HEK293 (cell line): ENCODE measurements at regions not wholly inside any gene's neighbourhood (a gene's known extent, or its start where the extent isn't known, plus 50 kb on each side); places are given as distances from the start of the nearest gene placed in this dataset.

Source experiments
- CTCF ChIA-PET: fragments of 350-600 bp; formaldehyde crosslinking; extraction: SDS; loops from one replicate; lab custom pipeline; 2021; ENCODE audit warnings: antibody characterized with exemption; lab: Yijun Ruan, JAX
- POLR2A ChIA-PET: fragments of 300-600 bp; formaldehyde crosslinking; extraction: SDS; loops from one replicate; lab custom pipeline; 2020; ENCODE audit warnings: antibody characterized with exemption, inconsistent platforms; lab: Yijun Ruan, JAX
- H3K27ac ChIP-seq: fragments of 200-500 bp; sonication (Bioruptor generic); 2 replicates; pipeline ENCODE4 v1.5.1; 2014; ENCODE audit warnings: low read depth, low read length, control low read depth, inconsistent platforms; ENCODE audit errors: extremely low read depth
- H3K36me3 ChIP-seq, 2 experiments: fragments of 200-500 bp in 1 of 2; sonication (Bioruptor generic) in 1 of 2; 1 replicate in 1 of 2; 2 replicates in 1 of 2; pipeline ENCODE4 v1.5.1; 2014 to 2017; ENCODE audit warnings: inconsistent platforms in 2 of 2, low read length in 2 of 2; ENCODE audit not compliant: control insufficient read depth in 2 of 2, insufficient read depth in 1 of 2
- H3K4me1 ChIP-seq: fragments of 200-500 bp; sonication (Bioruptor generic); 2 replicates; pipeline ENCODE4 v1.5.1; 2014; ENCODE audit warnings: mild to moderate bottlenecking, low read length, inconsistent platforms; ENCODE audit not compliant: control insufficient read depth, insufficient read depth
- H3K4me3 ChIP-seq: 2 replicates; pipeline ENCODE4 v1.5.1; 2011; ENCODE audit warnings: low read depth, mild to moderate bottlenecking, control low read depth, low read length, moderate library complexity
- H3K9me3 ChIP-seq: fragments of 200-500 bp; sonication (Bioruptor generic); 2 replicates; pipeline ENCODE4 v1.5.1; 2014; ENCODE audit warnings: low read depth, low read length, inconsistent platforms; ENCODE audit not compliant: control insufficient read depth, insufficient read depth
- EGR2 ChIP-seq: fragments of 450-650 bp; formaldehyde crosslinking; IDR thresholded peaks from 2 replicates; pipeline ENCODE4 v1.5.1; 2016; ENCODE audit warnings: low read depth, missing biosample characterization, missing genetic modification characterization
- HIC1 ChIP-seq: fragments of 450-650 bp; formaldehyde crosslinking; IDR thresholded peaks from 2 replicates; pipeline ENCODE4 v1.5.1; 2016; ENCODE audit warnings: missing biosample characterization, missing genetic modification characterization
- PRDM2 ChIP-seq: fragments of 450-650 bp; formaldehyde crosslinking; IDR thresholded peaks from 2 replicates; pipeline ENCODE4 v1.5.1; 2016; ENCODE audit warnings: missing biosample characterization, missing genetic modification characterization, borderline replicate concordance
- SCRT2 ChIP-seq: fragments of 450-650 bp; formaldehyde crosslinking; IDR thresholded peaks from 2 replicates; pipeline ENCODE4 v1.5.1; 2016; ENCODE audit warnings: missing biosample characterization, missing genetic modification characterization
- ZBTB10 ChIP-seq: fragments of 450-650 bp; formaldehyde crosslinking; IDR thresholded peaks from 2 replicates; pipeline ENCODE4 v1.5.1; 2016; ENCODE audit warnings: missing biosample characterization, missing genetic modification characterization
- ZBTB7A ChIP-seq: fragments of 450-650 bp; formaldehyde crosslinking; IDR thresholded peaks from 2 replicates; pipeline ENCODE4 v1.5.1; 2016; ENCODE audit warnings: low read depth, missing biosample characterization, missing genetic modification characterization
- ZBTB8A ChIP-seq: fragments of 450-650 bp; formaldehyde crosslinking; IDR thresholded peaks from 2 replicates; pipeline ENCODE4 v1.5.1; 2016; ENCODE audit warnings: missing biosample characterization, missing genetic modification characterization
- ZFP37 ChIP-seq: fragments of 450-650 bp; formaldehyde crosslinking; IDR thresholded peaks from 2 replicates; pipeline ENCODE4 v1.5.1; 2016; ENCODE audit warnings: missing biosample characterization, missing genetic modification characterization
- ZNF121 ChIP-seq: fragments of 450-650 bp; formaldehyde crosslinking; IDR thresholded peaks from 2 replicates; pipeline ENCODE4 v1.5.1; 2016; ENCODE audit warnings: missing biosample characterization, missing genetic modification characterization
- ZNF148 ChIP-seq: fragments of 450-650 bp; formaldehyde crosslinking; IDR thresholded peaks from 2 replicates; pipeline ENCODE4 v1.5.0; 2017; ENCODE audit warnings: missing biosample characterization, missing genetic modification characterization, borderline replicate concordance
- ZNF302 ChIP-seq: fragments of 450-650 bp; formaldehyde crosslinking; IDR thresholded peaks from 2 replicates; pipeline ENCODE4 v1.5.1; 2016; ENCODE audit warnings: missing biosample characterization, missing genetic modification characterization, low read depth
- ZNF324 ChIP-seq: fragments of 450-650 bp; formaldehyde crosslinking; IDR thresholded peaks from 2 replicates; pipeline ENCODE4 v1.5.1; 2016; ENCODE audit warnings: missing biosample characterization, missing genetic modification characterization
- ZNF549 ChIP-seq: fragments of 450-650 bp; IDR thresholded peaks from 2 replicates; pipeline ENCODE4 v1.5.1; 2018; ENCODE audit warnings: missing biosample characterization, missing genetic modification characterization, mild to moderate bottlenecking, inconsistent platforms, moderate library complexity
- ZNF624 ChIP-seq: fragments of 450-650 bp; formaldehyde crosslinking; IDR thresholded peaks from 2 replicates; pipeline ENCODE4 v1.5.1; 2017; ENCODE audit warnings: missing biosample characterization, missing genetic modification characterization
- ZNF645 ChIP-seq: fragments of 450-650 bp; formaldehyde crosslinking; IDR thresholded peaks from 2 replicates; pipeline ENCODE4; 2016; ENCODE audit warnings: missing biosample characterization, missing genetic modification characterization
- ZNF664 ChIP-seq: fragments of 450-650 bp; formaldehyde crosslinking; IDR thresholded peaks from 2 replicates; pipeline ENCODE4 v1.5.1; 2016; ENCODE audit warnings: missing biosample characterization, missing genetic modification characterization
- ZNF76 ChIP-seq: fragments of 450-650 bp; formaldehyde crosslinking; IDR thresholded peaks from 2 replicates; pipeline ENCODE4; 2016; ENCODE audit warnings: low read depth, missing biosample characterization, missing genetic modification characterization, borderline replicate concordance
- ZSCAN23 ChIP-seq: fragments of 450-650 bp; formaldehyde crosslinking; IDR thresholded peaks from 2 replicates; pipeline ENCODE4 v1.5.1; 2016; ENCODE audit warnings: missing biosample characterization, missing genetic modification characterization

GRCh38 chr14:93859957-93860356, 67.2 kb upstream of the FAM181A start (continued):
- no peak for TF ChIP-seq ZNF76
- no peak for TF ChIP-seq ZNF121 (tag by site-specific recombination)
- no peak for TF ChIP-seq ZFP37 (tag by site-specific recombination)
- 0 out of 2 replicates have a peak, but pooled peaks have one; percentile 33 for TF ChIP-seq ZNF624
- no peak for TF ChIP-seq SCRT2 (tag by site-specific recombination)
- no peak for TF ChIP-seq ZNF549 (tag by site-specific recombination)
- TF ChIP-seq ZBTB8A (tag by site-specific recombination) = no peak
- no peak for TF ChIP-seq EGR2 (tag by site-specific recombination)
- TF ChIP-seq ZSCAN23 = no peak
- TF ChIP-seq ZNF324 (tag by site-specific recombination) = no peak
- TF ChIP-seq PRDM2 = no peak
- TF ChIP-seq ZNF302 (tag by site-specific recombination) = no peak
- TF ChIP-seq ZBTB10 (tag by site-specific recombination) = no peak
- no peak for TF ChIP-seq ZBTB7A (tag by site-specific recombination)
- peak; percentile 93 for TF ChIP-seq ZNF664 (tag by site-specific recombination)
- no peak for TF ChIP-seq HIC1 (tag by site-specific recombination)

GRCh38 chr14:93858896-93859295, 68.2 kb upstream of the FAM181A start:
- Histone ChIP-seq H3K4me1 (0 out of 2 replicates have a peak, but pooled peaks cover 2% of the 10 kb centered on the region), H3K4me3 (no peak overlapping the region), H3K36me3 (no peaks in the 10 kb centered on the region), H3K27ac (no peak overlapping the region), H3K9me3 (no peaks in the 10 kb centered on the region)
- CTCF ChIA-PET = no interaction called here
- TF ChIP-seq ZNF645 (tag by site-specific recombination) = no peak
- no peak for TF ChIP-seq ZNF148 (tag by site-specific recombination)
- POLR2A ChIA-PET = no interaction called here
